OCI-LY7 (cell line): ENCODE measurements at regions not wholly inside any gene's neighbourhood (a gene's known extent, or its start where the extent isn't known, plus 50 kb on each side); places are given as distances from the start of the nearest gene placed in this dataset.

ENCODE experiments used
- BruUV-seq: library from RNA; stranded (reverse); fragments of 400-500 nt; replicated peaks from 2 replicates; lab custom pipeline; 2021; lab: Mats Ljungman, UMichigan
- CTCF ChIA-PET: fragments of 300-600 bp; sonication (Branson Sonifier 250); formaldehyde crosslinking; loops from one replicate; lab custom pipeline; 2022; ENCODE audit warnings: antibody characterized with exemption; ENCODE audit not compliant: unreplicated experiment; lab: Charles Lee
- POLR2A ChIA-PET: fragments of 300-600 bp; sonication (Branson Sonifier 250); formaldehyde crosslinking; loops from one replicate; lab custom pipeline; 2022; ENCODE audit warnings: antibody characterized with exemption; lab: Charles Lee
- DNase-seq: peaks from one replicate; pipeline ENCODE4 v3.0.0-alpha.2; 2015; ENCODE audit warnings: low spot score
- H2AFZ ChIP-seq: fragments of 200-600 bp; sonication (generic), shearing (Covaris generic); 2 replicates; pipeline ENCODE4 v1.6.1; 2014; ENCODE audit warnings: mild to moderate bottlenecking, antibody characterized with exemption, low read length, moderate library complexity
- H3K27ac ChIP-seq: fragments of 200-600 bp; sonication (generic); 2 replicates; pipeline ENCODE4 v1.5.1; 2014; ENCODE audit warnings: mixed run types, low read depth, mild to moderate bottlenecking, moderate library complexity, low read length, inconsistent platforms; ENCODE audit not compliant: poor library complexity, severe bottlenecking
- H3K36me3 ChIP-seq: fragments of 200-600 bp; sonication (generic); 2 replicates; pipeline ENCODE4 v1.6.1; 2014; ENCODE audit warnings: mild to moderate bottlenecking, antibody characterized with exemption, low read length, moderate library complexity, mixed read lengths; ENCODE audit not compliant: insufficient read depth
- H3K4me1 ChIP-seq: fragments of 200-600 bp; sonication (generic); 2 replicates; pipeline ENCODE4 v1.5.1; 2014; ENCODE audit warnings: mild to moderate bottlenecking, low read length; ENCODE audit not compliant: insufficient read depth, poor library complexity, severe bottlenecking
- H3K4me2 ChIP-seq: fragments of 200-600 bp; sonication (generic); 2 replicates; pipeline ENCODE4 v1.6.1; 2014; ENCODE audit warnings: mild to moderate bottlenecking, low read length
- H3K4me3 ChIP-seq: fragments of 200-600 bp; sonication (generic); 2 replicates; pipeline ENCODE4 v1.5.1; 2014; ENCODE audit warnings: mild to moderate bottlenecking, low read depth, low read length; ENCODE audit not compliant: poor library complexity, severe bottlenecking
- H3K79me2 ChIP-seq: fragments of 200-600 bp; sonication (generic); 2 replicates; pipeline ENCODE4 v1.6.1; 2016; ENCODE audit warnings: low read depth, mild to moderate bottlenecking, low read length, moderate library complexity, mixed read lengths; ENCODE audit not compliant: insufficient read depth
- H3K9me2 ChIP-seq: fragments of 200-600 bp; sonication (generic); 2 replicates; pipeline ENCODE4 v1.6.1; 2016; ENCODE audit warnings: mild to moderate bottlenecking, low read length, mixed read lengths; ENCODE audit not compliant: insufficient read depth
- H3K9me3 ChIP-seq: fragments of 200-600 bp; sonication (generic); 2 replicates; pipeline ENCODE4 v1.6.1; 2014; ENCODE audit warnings: mild to moderate bottlenecking, mixed run types, low read length, mixed read lengths
- H4K20me1 ChIP-seq: fragments of 200-600 bp; sonication (generic); 2 replicates; pipeline ENCODE4 v1.6.1; 2014; ENCODE audit warnings: mild to moderate bottlenecking, antibody characterized with exemption, low read length, moderate library complexity, mixed read lengths; ENCODE audit not compliant: insufficient read depth
- CTCF ChIP-seq: fragments of 200-600 bp; sonication (generic); conservative IDR thresholded peaks from 2 replicates; pipeline ENCODE4 v1.5.1; 2014; ENCODE audit warnings: mild to moderate bottlenecking, antibody characterized with exemption, low read length, moderate library complexity, mixed read lengths
- EZH2phosphoT487 ChIP-seq: fragments of 200-600 bp; sonication (generic); IDR thresholded peaks from 2 replicates; pipeline ENCODE4 v1.6.1; 2018; ENCODE audit warnings: low read depth, borderline replicate concordance, mild to moderate bottlenecking, mixed run types, antibody characterized with exemption, low read length, moderate library complexity, mixed read lengths
- intact Hi-C: fragments of 100-400 bp; cut with micrococcal nuclease; formaldehyde crosslinking; loops from one replicate; pipeline ENCODE4 v1.10.0; 2022; ENCODE audit not compliant: unreplicated experiment

GRCh38 chr4:171117457-171117856 is 695.7 kb upstream of the GALNTL6 start:
- Histone ChIP-seq H3K4me2 (no peak overlapping the region), H2AFZ (no peak overlapping the region), H3K79me2 (no peaks in the 10 kb centered on the region), H3K36me3 (no peaks in the 10 kb centered on the region), H3K4me3 (no peak overlapping the region), H3K9me3 (no peaks in the 10 kb centered on the region), H3K27ac (no peak overlapping the region), H3K4me1 (no peaks in the 10 kb centered on the region), H3K9me2 (no peaks in the 10 kb centered on the region), H4K20me1 (no peaks in the 10 kb centered on the region)
- ChIA-PET POLR2A (no interaction called here), CTCF (no interaction called here)
- intact Hi-C loops, result no loop called here
- no peak for TF ChIP-seq CTCF
- no peak for TF ChIP-seq EZH2phosphoT487
- BruUV-seq, result no TSS peak
- no peak for DNase-seq

- no peaks in the 10 kb centered on the region for H3K36me3 ChIP-seq
- H2AFZ ChIP-seq, result no peak overlapping the region
- H3K4me3 ChIP-seq, result no peak overlapping the region
- no peak for TF ChIP-seq EZH2phosphoT487
- TF ChIP-seq CTCF, result no peak
- no peaks in the 10 kb centered on the region for H3K9me2 ChIP-seq
- no peak overlapping the region for H3K4me2 ChIP-seq
- no peaks in the 10 kb centered on the region for H3K4me1 ChIP-seq
- ChIA-PET CTCF (no interaction called here), POLR2A (interaction anchor here (0.6 to 2.4 kb wide), 6 partner anchors 9 to 1641 kb away, joined by 3 to 9 read pairs (median 4); no protein-coding TSS in a partner anchor)
- no peaks in the 10 kb centered on the region for H3K9me3 ChIP-seq
- no peaks in the 10 kb centered on the region for H3K79me2 ChIP-seq
- intact Hi-C loops, result no loop called here
- BruUV-seq, result no TSS peak
- H4K20me1 ChIP-seq, result no peaks in the 10 kb centered on the region
- H3K27ac ChIP-seq, result no peak overlapping the region
- no peak for DNase-seq
Observed at GRCh38 chr4:171101845-171102244, 711.4 kb upstream of the GALNTL6 start.

- H3K4me2 ChIP-seq, result no peak overlapping the region
- no peaks in the 10 kb centered on the region for H4K20me1 ChIP-seq
- no peaks in the 10 kb centered on the region; the same call in 1 of the 2 replicates for H3K9me2 ChIP-seq
- TF ChIP-seq CTCF, result no peak
- no peak for TF ChIP-seq EZH2phosphoT487
- no peak overlapping the region for H3K27ac ChIP-seq
- no TSS peak for BruUV-seq
- CTCF ChIA-PET, result no interaction called here
- H3K36me3 ChIP-seq, result no peaks in the 10 kb centered on the region
- no peak overlapping the region for H2AFZ ChIP-seq
- no peaks in the 10 kb centered on the region for H3K79me2 ChIP-seq
- H3K9me3 ChIP-seq, result 0 out of 2 replicates have a peak, but pooled peaks cover 7% of the 10 kb centered on the region
- H3K4me1 ChIP-seq, result no peaks in the 10 kb centered on the region
- intact Hi-C loops, result no loop called here
- no peak for DNase-seq
- H3K4me3 ChIP-seq, result no peak overlapping the region
- POLR2A ChIA-PET, result interaction anchor here (0.6 kb wide), 1 partner anchor 9 kb away, joined by 3 read pairs; no protein-coding TSS in a partner anchor
Observed at GRCh38 chr4:171087089-171087488, 726.1 kb upstream of the GALNTL6 start.
